Kidney epithelial cell (primary cell): ENCODE measurements at regions not wholly inside any gene's neighbourhood (a gene's known extent, or its start where the extent isn't known, plus 50 kb on each side); places are given as distances from the start of the nearest gene placed in this dataset.
"Not testable (repeated sequence)": the region's sequence is repeated elsewhere in the genome, so short reads cannot be mapped to it uniquely, and the experiment has no call there.

ENCODE experiments used
- DNase-seq: peaks from one replicate; pipeline ENCODE4 v3.0.0-alpha.2; 2010; ENCODE audit warnings: low read depth
- H3K27me3 ChIP-seq: 2 replicates; pipeline ENCODE4 v1.6.0; 2011; ENCODE audit warnings: low read length; ENCODE audit not compliant: control insufficient read depth, insufficient read depth
- H3K36me3 ChIP-seq: 2 replicates; pipeline ENCODE4 v1.5.1; 2011; ENCODE audit warnings: low read length; ENCODE audit not compliant: control insufficient read depth, insufficient read depth
- H3K4me3 ChIP-seq: 2 replicates; pipeline ENCODE4 v1.5.1; 2011; ENCODE audit warnings: low read depth, mild to moderate bottlenecking, control low read depth, low read length
- TF ChIP-seq, protein P1 (sequence below): IDR thresholded peaks from 2 replicates; pipeline ENCODE4 v1.5.1; 2011; ENCODE audit warnings: mild to moderate bottlenecking, moderate library complexity, low read length, control low read depth, inconsistent platforms; ENCODE audit not compliant: insufficient read depth, poor library complexity, severe bottlenecking

GRCh38 chr5:12947379-12947778 lies 997.1 kb downstream of the DNAH5 start:
- Histone ChIP-seq H3K4me3 (no peak overlapping the region), H3K36me3 (no peaks in the 10 kb centered on the region), H3K27me3 (no peaks in the 10 kb centered on the region)
- TF ChIP-seq, protein P1, sequence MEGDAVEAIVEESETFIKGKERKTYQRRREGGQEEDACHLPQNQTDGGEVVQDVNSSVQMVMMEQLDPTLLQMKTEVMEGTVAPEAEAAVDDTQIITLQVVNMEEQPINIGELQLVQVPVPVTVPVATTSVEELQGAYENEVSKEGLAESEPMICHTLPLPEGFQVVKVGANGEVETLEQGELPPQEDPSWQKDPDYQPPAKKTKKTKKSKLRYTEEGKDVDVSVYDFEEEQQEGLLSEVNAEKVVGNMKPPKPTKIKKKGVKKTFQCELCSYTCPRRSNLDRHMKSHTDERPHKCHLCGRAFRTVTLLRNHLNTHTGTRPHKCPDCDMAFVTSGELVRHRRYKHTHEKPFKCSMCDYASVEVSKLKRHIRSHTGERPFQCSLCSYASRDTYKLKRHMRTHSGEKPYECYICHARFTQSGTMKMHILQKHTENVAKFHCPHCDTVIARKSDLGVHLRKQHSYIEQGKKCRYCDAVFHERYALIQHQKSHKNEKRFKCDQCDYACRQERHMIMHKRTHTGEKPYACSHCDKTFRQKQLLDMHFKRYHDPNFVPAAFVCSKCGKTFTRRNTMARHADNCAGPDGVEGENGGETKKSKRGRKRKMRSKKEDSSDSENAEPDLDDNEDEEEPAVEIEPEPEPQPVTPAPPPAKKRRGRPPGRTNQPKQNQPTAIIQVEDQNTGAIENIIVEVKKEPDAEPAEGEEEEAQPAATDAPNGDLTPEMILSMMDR: no peak
- DNase-seq: no peak

DNA sequence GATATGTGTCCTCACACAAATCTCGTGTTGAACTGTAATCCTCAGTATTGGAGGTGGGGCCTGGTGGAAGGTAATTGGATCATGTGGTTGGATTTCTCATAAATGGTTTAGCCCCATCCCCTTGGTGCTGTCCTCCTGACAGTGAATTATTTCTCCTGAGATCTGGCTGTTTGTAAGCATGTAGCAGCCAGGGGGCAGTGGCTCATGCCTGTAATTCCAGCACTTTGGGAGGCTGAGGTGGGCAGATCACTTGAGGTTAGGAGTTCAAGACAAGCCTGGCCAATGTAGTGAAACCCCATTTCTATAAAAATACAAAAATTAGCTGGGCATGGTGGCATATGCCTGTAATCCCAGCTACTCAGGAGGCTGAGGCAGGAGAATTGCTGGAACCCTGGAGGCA lies 999.0 kb downstream of the DNAH5 start:
- not testable (repeated sequence) for H3K36me3 ChIP-seq, H3K4me3 ChIP-seq, H3K27me3 ChIP-seq, DNase-seq

- no peak overlapping the region for H3K4me3 ChIP-seq
- TF ChIP-seq, protein P1: no peak
- no peak for DNase-seq
Measured at GRCh38 chr5:12936221-12936620, 1008.3 kb downstream of the DNAH5 start.

DNA sequence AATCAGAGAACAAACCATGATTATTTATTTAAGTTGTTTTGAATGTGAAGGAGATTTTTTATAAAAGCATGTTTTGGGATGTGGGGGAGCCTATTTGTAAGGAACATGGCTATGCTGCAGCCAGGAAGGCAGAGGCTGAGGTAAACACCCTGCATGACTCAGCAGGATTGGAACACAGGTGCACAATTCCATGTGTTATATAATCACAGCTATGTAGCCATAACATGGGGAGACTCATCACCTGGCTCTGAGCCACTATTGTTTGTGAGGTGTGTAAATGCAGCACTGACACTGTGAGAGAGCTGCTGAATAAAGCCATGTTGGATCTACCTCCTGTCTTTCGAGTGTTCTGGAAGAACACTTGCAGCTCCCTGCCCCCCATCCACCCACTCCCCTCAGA lies 1009.8 kb downstream of the DNAH5 start:
- H3K27me3 ChIP-seq: no peaks in the 10 kb centered on the region
- no peaks in the 10 kb centered on the region for H3K36me3 ChIP-seq
- DNase-seq: no peak
- no peak overlapping the region for H3K4me3 ChIP-seq
- TF ChIP-seq, protein P1: no peak

More at GRCh38 chr5:12936221-12936620, 1008.3 kb downstream of the DNAH5 start:
- no peaks in the 10 kb centered on the region for H3K27me3 ChIP-seq
- no peaks in the 10 kb centered on the region for H3K36me3 ChIP-seq

GRCh38 chr5:12920527-12920926 lies 1016.3 kb upstream of the CTNND2 start:
- Histone ChIP-seq H3K27me3 (no peaks in the 10 kb centered on the region), H3K4me3 (no peak overlapping the region), H3K36me3 (no peaks in the 10 kb centered on the region)
- TF ChIP-seq, protein P1: no peak
- DNase-seq: no peak

DNA sequence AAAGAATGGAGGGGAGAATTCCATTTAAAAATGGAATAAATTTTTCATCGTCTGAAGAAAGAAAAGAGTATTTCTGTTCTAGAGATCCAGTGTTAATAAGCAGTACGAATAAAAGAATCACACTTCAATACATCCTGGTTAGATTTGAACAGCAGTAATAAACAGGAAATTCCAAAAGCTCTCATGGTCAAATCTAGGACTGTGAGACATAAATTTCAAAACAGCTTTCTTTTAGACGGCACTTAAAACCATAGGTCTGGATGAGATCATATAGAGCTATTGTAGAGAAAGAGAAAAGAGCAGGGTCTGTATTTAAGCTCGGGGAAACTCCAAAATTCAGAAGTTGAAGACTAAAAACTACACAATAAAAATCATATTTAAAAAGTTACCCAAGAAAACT lies 1006.9 kb upstream of the CTNND2 start:
- H3K27me3 ChIP-seq: no peaks in the 10 kb centered on the region
- TF ChIP-seq, protein P1: no peak
- no peak overlapping the region for H3K4me3 ChIP-seq
- no peak for DNase-seq
- H3K36me3 ChIP-seq: no peaks in the 10 kb centered on the region

DNA sequence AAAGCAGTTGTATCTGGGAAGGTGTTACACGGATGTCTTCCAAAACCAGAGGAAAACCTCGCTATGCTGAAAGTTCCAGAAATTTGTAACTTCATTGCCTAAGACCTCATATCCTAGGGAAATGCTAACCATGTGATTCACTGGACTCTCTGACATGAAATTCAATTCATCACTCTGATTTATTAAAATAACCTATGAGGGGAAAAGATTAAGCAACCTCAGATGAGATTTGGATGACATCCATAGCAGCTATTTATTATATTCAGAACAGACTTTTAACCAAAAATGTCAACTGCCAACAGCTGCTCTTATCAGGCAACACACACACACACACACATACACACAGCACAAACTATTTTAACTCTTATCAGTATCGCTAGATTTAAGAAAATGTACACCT lies 1006.4 kb upstream of the CTNND2 start:
- no peak overlapping the region for H3K4me3 ChIP-seq
- H3K36me3 ChIP-seq: no peaks in the 10 kb centered on the region
- TF ChIP-seq, protein P1: no peak
- DNase-seq: no peak
- no peaks in the 10 kb centered on the region for H3K27me3 ChIP-seq
